Cerebellar cortex (tissue), 1 donor: ENCODE measurements at regions not wholly inside any gene's neighbourhood (a gene's known extent, or its start where the extent isn't known, plus 50 kb on each side); places are given as distances from the start of the nearest gene placed in this dataset.

ENCODE experiments used
- DNase-seq: peaks from one replicate; pipeline ENCODE4 v3.0.0-alpha.2; 2015; ENCODE audit warnings: low spot score

GRCh38 chr13:99860745-99861144 is 110.8 kb downstream of the ZIC5 start:
- peak; percentile 66 for DNase-seq

DNA sequence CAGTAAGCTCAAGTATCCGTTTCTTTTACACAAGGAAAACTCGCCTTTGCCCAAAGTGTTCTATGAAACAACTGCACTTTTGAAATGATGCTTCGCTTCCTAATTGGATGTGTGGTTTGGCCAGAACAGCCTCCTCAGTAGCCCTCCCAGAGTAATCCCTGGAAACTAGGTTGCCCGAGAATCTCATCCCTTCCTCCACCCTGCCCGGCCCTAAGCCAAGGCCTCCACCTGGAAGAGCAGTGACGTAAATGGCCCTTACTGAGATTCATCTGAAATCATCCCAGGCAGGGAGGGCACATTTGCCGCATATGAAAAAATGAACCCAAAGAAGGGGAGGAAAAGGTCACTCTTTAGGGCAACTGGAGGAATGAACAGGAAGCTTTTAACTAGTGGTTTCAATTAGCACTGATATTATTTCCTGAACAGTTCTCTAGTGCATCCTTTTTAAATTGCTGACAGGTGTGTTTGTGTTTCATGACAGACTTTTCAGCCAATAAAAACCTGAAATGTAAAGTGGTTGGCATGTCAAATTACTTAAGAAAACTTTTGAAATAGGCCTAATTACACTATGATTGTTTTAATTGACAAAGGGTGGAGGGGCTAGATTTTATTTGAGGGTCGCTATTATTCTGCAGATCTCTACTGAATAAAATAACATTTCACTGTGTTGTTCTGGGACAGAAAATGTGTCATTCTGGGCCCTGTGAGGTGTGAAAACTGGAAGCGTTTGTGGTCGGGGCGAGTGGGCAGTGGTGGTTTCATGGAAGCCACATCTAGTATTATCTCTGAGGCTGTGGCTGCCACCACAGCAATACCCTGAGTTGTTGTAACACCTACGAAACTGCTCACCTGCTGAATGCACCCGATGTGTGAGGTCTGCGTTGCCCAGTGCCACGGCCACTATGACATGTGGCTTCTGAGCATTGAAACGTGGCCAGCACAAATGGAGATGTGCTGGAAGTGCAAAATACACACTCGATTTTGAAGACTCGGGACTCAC is 112.1 kb downstream of the ZIC5 start:
- DNase-seq, result peak; percentile 97

- DNase-seq, result no peak
Observed at GRCh38 chr13:99857738-99858137, 113.8 kb downstream of the ZIC5 start.

GRCh38 chr13:99855526-99856420 is 115.8 kb downstream of the ZIC5 start:
- DNase-seq, result peak; percentile 53

GRCh38 chr13:99854366-99854765 is 117.2 kb downstream of the ZIC5 start:
- DNase-seq, result peak; percentile 71

- DNase-seq, result no peak
Observed at GRCh38 chr13:99847318-99847750, 124.2 kb downstream of the ZIC5 start.

DNA sequence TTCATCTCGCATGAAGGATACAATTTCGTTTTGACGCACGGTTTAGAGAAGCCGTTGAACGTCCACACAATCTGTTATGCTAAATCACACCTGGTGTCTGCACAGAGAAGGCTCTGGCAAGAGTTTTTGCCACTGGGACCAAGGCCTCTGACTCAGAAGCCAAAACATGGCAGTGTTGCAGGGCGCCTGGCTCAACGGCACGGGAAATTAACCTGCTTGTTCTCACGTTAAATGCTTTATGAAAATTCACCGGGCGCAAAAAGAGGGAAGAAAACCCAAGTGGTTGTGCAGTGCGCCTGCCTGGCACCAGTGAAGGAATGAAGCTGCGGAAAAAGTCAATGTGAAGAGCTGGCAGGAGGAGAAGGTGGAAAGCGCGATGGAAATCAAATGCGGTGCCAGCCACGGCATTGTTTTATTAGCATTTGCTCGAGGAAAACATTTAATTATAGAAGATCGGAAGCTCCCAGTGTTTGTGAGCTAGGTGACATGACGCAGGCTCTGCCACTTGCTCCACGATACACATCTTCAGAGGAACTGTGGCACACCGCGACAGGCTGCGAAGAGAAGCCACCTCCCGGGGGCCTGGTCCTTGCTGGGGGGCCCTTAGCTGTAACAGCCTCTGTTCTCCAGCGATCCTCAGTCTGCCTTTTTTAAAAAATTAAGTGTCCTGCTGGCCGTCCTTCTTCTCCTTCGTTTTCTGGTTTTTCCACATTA is 126.2 kb downstream of the ZIC5 start:
- DNase-seq, result peak; percentile 83

DNA sequence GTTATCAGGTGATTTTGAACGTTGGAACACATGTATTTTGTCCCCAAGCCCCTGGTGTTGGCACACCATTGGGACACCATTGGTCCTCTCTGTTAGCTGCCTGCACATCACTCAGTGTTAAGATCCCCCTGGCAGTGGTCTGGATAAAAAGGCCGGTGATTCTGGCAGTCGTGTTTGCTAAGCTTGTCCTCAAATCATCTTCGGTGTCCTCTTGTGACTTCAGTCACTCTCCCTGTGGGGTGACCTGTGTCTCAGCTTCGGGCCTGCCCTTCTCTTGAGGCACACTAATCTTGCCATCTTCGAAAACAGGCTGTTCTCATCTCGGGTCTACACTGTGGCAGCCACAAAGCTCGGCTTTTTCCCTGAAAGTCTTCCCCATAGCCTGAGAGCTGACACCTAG is 127.1 kb downstream of the ZIC5 start:
- no peak for DNase-seq

DNA sequence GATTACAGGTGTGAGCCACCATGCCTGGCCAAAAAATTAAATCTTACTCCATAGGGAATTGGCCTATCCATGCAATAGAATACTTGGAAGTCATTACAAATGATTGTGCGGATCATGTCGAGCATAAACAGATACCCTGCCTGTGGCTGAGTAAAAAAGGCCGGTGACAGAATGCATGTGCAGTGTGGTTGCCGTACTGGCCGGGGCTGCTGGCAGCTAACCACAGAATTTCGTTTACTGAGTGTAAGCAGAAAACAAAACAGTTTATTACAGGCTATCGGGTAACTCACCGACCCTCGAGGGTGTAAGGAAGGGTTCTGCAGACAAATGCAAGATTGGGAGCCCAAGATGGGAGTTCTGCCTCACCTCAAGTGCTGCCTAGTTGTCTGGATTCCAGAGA is 127.7 kb downstream of the ZIC5 start:
- DNase-seq, result no peak

GRCh38 chr13:99842405-99842804 is 129.2 kb downstream of the ZIC5 start:
- no peak for DNase-seq

DNA sequence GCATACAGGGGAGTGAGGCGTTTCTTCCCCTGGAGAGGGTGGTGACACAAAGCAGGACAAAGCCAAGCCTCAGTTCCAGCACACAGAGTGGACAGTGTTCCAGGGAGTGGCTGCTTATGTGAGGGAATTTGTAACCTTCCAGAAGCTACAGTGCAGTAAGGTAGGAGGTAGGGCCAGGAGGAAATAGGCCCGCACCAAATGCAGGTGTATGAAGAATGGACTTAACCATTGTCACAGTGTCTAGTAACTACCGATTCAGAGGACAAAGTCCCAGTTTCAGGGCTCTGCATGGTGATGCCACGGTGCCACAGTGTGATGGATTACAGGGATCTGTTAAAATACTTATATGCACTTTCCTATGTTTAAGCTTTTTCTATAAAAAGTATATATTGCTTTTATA is 135.3 kb downstream of the ZIC5 start:
- no peak for DNase-seq

DNA sequence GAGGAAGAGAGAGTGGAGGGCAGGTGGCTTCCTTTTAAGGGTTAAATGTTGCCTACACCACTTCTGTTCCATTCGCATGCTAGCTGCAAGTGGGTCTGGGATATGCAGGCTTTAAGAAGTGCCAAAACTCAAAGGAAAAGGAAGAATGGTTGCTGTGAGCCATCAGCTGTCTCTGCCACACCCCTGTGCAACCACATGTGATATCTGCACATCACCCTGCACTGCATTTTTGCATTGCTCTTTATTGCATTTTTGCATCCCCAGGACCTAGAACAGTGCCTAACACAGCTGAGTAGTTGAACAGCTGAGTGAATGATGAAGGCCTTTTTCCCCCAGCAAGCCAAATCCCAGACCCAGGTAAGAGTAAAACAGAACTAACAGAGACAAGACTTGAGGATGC is 136.1 kb downstream of the ZIC5 start:
- DNase-seq, result no peak

- DNase-seq, result no peak
Observed at GRCh38 chr13:99834246-99834645, 137.3 kb downstream of the ZIC5 start.

- DNase-seq, result no peak
Observed at GRCh38 chr13:99832347-99832746, 139.2 kb downstream of the ZIC5 start.

- DNase-seq, result no peak
Observed at GRCh38 chr13:99830931-99831330, 140.6 kb downstream of the ZIC5 start.

GRCh38 chr13:99829593-99830239 is 141.9 kb downstream of the ZIC5 start:
- no peak for DNase-seq

DNA sequence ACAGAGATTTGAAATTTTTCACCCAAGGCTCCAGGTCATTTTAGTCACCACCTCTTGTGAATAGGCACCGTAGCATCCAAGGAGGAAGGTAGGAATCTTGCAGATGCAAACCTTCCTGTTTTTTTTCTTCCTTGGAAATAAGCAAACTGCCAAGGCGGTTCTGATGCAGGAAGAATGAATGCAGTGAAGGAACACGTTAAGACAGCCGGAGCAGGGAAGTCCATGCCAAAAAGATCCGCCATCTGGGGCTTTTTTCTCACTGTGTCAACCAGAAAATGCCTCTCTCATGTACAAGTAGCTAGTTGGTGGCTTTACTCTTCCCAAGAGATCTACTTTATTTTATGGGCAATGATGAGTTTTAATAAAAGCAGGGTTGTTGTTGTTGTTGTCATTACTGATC is 142.4 kb downstream of the ZIC5 start:
- DNase-seq, result peak; percentile 78

DNA sequence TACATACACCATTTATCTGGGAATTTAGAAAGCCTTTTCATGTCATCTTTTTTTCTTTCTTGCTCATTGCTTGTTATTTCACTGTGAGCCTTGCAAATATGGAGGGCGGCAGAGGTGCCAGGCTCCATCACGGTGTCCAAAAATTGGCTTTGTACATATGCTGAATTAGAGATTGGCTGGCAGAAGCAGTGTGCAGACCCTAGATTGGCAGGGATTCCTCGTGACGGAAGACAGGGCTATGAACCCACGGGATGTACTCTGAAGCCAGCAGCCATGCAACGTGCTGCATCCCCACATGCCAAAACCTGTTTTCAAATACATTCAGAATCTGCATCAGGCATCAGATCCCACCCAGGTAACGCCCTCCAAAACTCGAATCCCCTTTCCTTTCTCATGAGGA is 142.8 kb downstream of the ZIC5 start:
- DNase-seq, result no peak

DNA sequence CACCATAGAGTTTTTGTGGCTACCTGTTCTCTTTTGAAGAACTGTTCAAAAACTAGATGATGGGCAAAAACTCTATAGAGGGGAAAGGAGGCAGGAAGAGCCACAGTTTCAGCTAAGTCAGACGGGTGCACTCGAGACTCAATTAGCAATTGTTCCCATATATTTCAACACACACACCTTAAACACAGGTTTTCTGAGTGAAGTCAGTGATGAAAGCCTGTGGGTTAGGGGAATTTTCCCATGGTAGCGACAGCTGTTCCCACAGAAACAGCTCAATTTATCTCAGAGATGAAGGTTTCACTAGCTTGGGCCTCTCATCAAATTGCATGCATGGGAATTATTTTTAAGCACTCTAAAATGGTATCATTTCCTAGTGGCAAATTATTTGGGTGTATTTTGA is 143.4 kb downstream of the ZIC5 start:
- no peak for DNase-seq

GRCh38 chr13:99827011-99827772 is 144.4 kb downstream of the ZIC5 start:
- no peak for DNase-seq

GRCh38 chr13:99823961-99824360 is 147.6 kb downstream of the ZIC5 start:
- DNase-seq, result no peak
